Right lobe of liver (tissue), 6 donors: ENCODE measurements at regions not wholly inside any gene's neighbourhood (a gene's known extent, or its start where the extent isn't known, plus 50 kb on each side); places are given as distances from the start of the nearest gene placed in this dataset.

Experiments
- ATAC-seq, 4 donors: fragments of 200-7000 bp; cut with Tn5 transposase; one replicate each; pipeline ENCODE4 v1.9.1; 2020; ENCODE audit warnings: mild to moderate bottlenecking in 4 of 4, moderate library complexity in 4 of 4
- DNase-seq, 3 donors: peaks; one replicate each; pipeline ENCODE4 v3.0.0-alpha.2; 2020
- H3K27ac ChIP-seq, 3 donors: fragments of 200-600 bp; one replicate each; pipeline ENCODE4 v1.8.0; 2022
- H3K27me3 ChIP-seq, 2 donors: fragments of 200-600 bp; one replicate each; pipeline ENCODE4 v1.8.0; 2022
- H3K36me3 ChIP-seq, 4 donors: fragments of 200-600 bp; sonication (generic) in 1 of 4; one replicate each; pipeline versions ENCODE4 v1.5.1 to v1.8.0; 2017 to 2022; ENCODE audit warnings: control low read depth in 1 of 4
- H3K4me1 ChIP-seq, 4 donors: fragments of 200-600 bp; sonication (generic) in 1 of 4; one replicate each; pipeline versions ENCODE4 v1.5.1 to v1.8.0; 2017 to 2022; ENCODE audit warnings: control low read depth in 1 of 4
- H3K4me3 ChIP-seq, 3 donors: fragments of 200-600 bp; one replicate each; pipeline ENCODE4 v1.8.0; 2022
- H3K9me3 ChIP-seq, 4 donors: fragments of 200-600 bp; sonication (generic) in 1 of 4; one replicate each; pipeline versions ENCODE4 v1.5.1 to v1.8.0; 2017 to 2022; ENCODE audit warnings: control low read depth in 1 of 4
- POLR2A ChIP-seq: fragments of 450-650 bp; IDR thresholded peaks from one replicate; pipeline ENCODE4 v1.6.1; 2017; ENCODE audit warnings: antibody characterized with exemption, mild to moderate bottlenecking
- WGBS: methylation state at CpG from one replicate; pipeline ENCODE4 v1.1.6; 2018; ENCODE audit warnings: low coverage, low lambda C conversion rate; ENCODE audit not compliant: insufficient coverage; ENCODE audit errors: missing lambda C conversion rate; 5-methylcytosine and 5-hydroxymethylcytosine counted together
- intact Hi-C, 2 donors: fragments of 100-400 bp; cut with DNase I; formaldehyde crosslinking; loops; one replicate each; pipeline versions ENCODE4 v1.11.2 to v1.14.1; 2022
- TF ChIP-seq, protein P1 (sequence below), 4 donors: fragments of 200-600 bp in 3 of 4; fragments of 450-650 bp in 1 of 4; IDR thresholded peaks; one replicate each; pipeline versions ENCODE4 v1.5.1 to v1.8.0; 2016 to 2022; ENCODE audit warnings: antibody characterized with exemption in 4 of 4, mild to moderate bottlenecking in 2 of 4
- donor health status: DM: no; HTN: yes; CAD: no.
- donor health status: DM: no; HTN: no; CAD: no.
- donor health status: DM: no; HTN: no; CAD: no.
- donor health status: DM: no; HTN: yes; CAD: no.
- donor health status: DM: no; HTN: yes; CAD: no.

DNA sequence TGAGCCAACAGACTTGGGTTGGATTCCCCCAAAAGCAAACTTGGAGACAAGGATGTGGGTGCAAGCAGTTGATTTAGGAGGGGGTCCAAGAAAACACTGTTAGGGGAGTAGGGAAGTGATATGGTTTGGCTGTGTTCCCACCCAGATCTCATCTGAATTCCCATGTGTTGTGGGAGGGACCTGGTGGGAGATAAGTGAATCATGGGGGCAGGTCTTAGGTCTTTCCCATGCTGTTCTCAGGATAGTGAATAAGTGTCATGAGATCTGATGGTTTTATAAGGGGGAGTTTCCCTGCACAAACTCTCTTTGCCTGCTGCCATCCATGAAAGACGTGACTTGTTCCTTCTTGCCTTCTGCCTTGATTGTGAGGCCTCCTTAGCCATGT is 542.6 kb downstream of the DHX35 start:
- H3K27ac ChIP-seq: no peak overlapping the region
- intact Hi-C loops: no loop called here
- no peak overlapping the region for H3K4me3 ChIP-seq
- H3K27me3 ChIP-seq: no peaks in the 10 kb centered on the region
- no peak for DNase-seq
- no peaks in the 10 kb centered on the region for H3K9me3 ChIP-seq
- H3K36me3 ChIP-seq: no peaks in the 10 kb centered on the region
- TF ChIP-seq, protein P1, sequence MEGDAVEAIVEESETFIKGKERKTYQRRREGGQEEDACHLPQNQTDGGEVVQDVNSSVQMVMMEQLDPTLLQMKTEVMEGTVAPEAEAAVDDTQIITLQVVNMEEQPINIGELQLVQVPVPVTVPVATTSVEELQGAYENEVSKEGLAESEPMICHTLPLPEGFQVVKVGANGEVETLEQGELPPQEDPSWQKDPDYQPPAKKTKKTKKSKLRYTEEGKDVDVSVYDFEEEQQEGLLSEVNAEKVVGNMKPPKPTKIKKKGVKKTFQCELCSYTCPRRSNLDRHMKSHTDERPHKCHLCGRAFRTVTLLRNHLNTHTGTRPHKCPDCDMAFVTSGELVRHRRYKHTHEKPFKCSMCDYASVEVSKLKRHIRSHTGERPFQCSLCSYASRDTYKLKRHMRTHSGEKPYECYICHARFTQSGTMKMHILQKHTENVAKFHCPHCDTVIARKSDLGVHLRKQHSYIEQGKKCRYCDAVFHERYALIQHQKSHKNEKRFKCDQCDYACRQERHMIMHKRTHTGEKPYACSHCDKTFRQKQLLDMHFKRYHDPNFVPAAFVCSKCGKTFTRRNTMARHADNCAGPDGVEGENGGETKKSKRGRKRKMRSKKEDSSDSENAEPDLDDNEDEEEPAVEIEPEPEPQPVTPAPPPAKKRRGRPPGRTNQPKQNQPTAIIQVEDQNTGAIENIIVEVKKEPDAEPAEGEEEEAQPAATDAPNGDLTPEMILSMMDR (IDR thresholded peaks at IDR 0.05): no peak
- TF ChIP-seq POLR2A: no peak
- whole genome bisulfite sequencing: 57% methylated on average over 1 of the region's 1 CpG
- ATAC-seq: no peak
- H3K4me1 ChIP-seq: no peaks in the 10 kb centered on the region

- Histone ChIP-seq H3K36me3 (no peaks in the 10 kb centered on the region), H3K27ac (no peak overlapping the region), H3K4me1 (no peaks in the 10 kb centered on the region), H3K9me3 (no peaks in the 10 kb centered on the region), H3K27me3 (no peaks in the 10 kb centered on the region), H3K4me3 (no peak overlapping the region)
- ATAC-seq (no peak), DNase-seq (no peak)
- WGBS: 65% methylated on average over 4 of the region's 4 CpGs
- TF ChIP-seq, protein P1 (IDR thresholded peaks at IDR 0.05): no peak
- TF ChIP-seq POLR2A: no peak
- intact Hi-C loops: no loop called here
These were observed 542.0 kb downstream of the DHX35 start for GRCh38 chr20:39503902-39504709.

- WGBS: 73% methylated on average over 5 of the region's 6 CpGs
- no peak for TF ChIP-seq POLR2A
- TF ChIP-seq, protein P1 (IDR thresholded peaks at IDR 0.05): no peak
- Histone ChIP-seq H3K4me3 (no peak overlapping the region), H3K4me1 (no peaks in the 10 kb centered on the region), H3K36me3 (no peaks in the 10 kb centered on the region), H3K9me3 (no peaks in the 10 kb centered on the region), H3K27ac (no peak overlapping the region), H3K27me3 (no peaks in the 10 kb centered on the region)
- intact Hi-C loops: no loop called here
- ATAC-seq (no peak), DNase-seq (no peak)
These were observed 530.2 kb downstream of the DHX35 start for GRCh38 chr20:39492223-39492797.

DNA sequence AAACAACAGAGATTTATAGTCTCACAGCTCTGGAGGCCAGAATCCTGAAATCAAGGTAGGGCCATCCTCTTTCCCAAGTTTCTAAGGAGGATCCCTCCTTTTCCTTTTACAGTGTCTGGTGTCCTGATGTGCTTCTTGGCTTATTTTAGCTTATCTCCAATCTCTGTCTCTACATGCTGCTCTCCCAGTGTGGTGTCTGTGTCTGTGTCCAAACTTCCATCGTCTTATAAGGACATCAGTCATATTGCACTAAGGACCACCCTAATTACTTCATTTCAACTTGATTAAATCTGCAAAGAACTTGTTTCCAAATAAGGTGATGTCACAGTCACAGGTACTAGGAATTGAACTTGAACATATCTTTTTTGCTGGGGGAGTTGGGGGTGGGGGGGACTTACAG is 529.6 kb downstream of the DHX35 start:
- Histone ChIP-seq H3K9me3 (no peaks in the 10 kb centered on the region), H3K36me3 (no peaks in the 10 kb centered on the region), H3K27ac (no peak overlapping the region), H3K27me3 (no peaks in the 10 kb centered on the region), H3K4me3 (no peak overlapping the region), H3K4me1 (no peaks in the 10 kb centered on the region)
- TF ChIP-seq, protein P1 (IDR thresholded peaks at IDR 0.05): no peak
- no peak for TF ChIP-seq POLR2A
- 46% methylated on average over 1 of the region's 1 CpG for WGBS
- intact Hi-C loops: no loop called here
- no peak for DNase-seq
- no peak for ATAC-seq
